ENCODE measurements at regions not wholly inside any gene's neighbourhood (a gene's known extent, or its start where the extent isn't known, plus 50 kb on each side); places are given as distances from the start of the nearest gene placed in this dataset.

GRCh38 chr5:14082523-14082922, 60.6 kb upstream of the TRIO start:
- BruUV-seq (replicated peaks) = no TSS peak
- Histone ChIP-seq H3K27me3 (ENCODE audit: low read length) (no peaks in the 10 kb centered on the region), H3K9me2 (replicated peaks; ENCODE audit: low read length) (no peaks in the 10 kb centered on the region), H3K36me3 (ENCODE audit: low read depth, low read length) (no peaks in the 10 kb centered on the region), H3K9me3 (ENCODE audit: low read length) (no peaks in the 10 kb centered on the region), H4K20me1 (ENCODE audit: low read length) (no peaks in the 10 kb centered on the region), H3K4me2 (ENCODE audit: low read length) (no peak overlapping the region), H3K9ac (ENCODE audit: low read length) (no peak overlapping the region), H3F3A (ENCODE audit: low read length, unreplicated experiment) (no peaks in the 10 kb centered on the region), H3K4me3 (ENCODE audit: low read length) (no peak overlapping the region), H2AFZ (ENCODE audit: low read length) (no peak overlapping the region), H3K27ac (ENCODE audit: low read length) (no peak overlapping the region), H3K79me2 (ENCODE audit: low read length) (no peaks in the 10 kb centered on the region), H3K4me1 (ENCODE audit: insufficient read depth, low read length) (no peaks in the 10 kb centered on the region)
- ChIA-PET POLR2A (ENCODE audit: unreplicated experiment) (no interaction called here), CTCF (no interaction called here)
- DNase-seq = no peak
- no peak for TF ChIP-seq CTCF (conservative IDR thresholded peaks at IDR 0.05; ENCODE audit: low read depth, low read length)
- no peak for TF ChIP-seq EZH2 (IDR thresholded peaks at IDR 0.05; ENCODE audit: low read length, unreplicated experiment)
- TF ChIP-seq EZH2phosphoT487 (IDR thresholded peaks at IDR 0.05; ENCODE audit: borderline replicate concordance, low read length) = no peak
- intact Hi-C loops (cut with micrococcal nuclease) = no loop called here
- no peak for ATAC-seq

DNA sequence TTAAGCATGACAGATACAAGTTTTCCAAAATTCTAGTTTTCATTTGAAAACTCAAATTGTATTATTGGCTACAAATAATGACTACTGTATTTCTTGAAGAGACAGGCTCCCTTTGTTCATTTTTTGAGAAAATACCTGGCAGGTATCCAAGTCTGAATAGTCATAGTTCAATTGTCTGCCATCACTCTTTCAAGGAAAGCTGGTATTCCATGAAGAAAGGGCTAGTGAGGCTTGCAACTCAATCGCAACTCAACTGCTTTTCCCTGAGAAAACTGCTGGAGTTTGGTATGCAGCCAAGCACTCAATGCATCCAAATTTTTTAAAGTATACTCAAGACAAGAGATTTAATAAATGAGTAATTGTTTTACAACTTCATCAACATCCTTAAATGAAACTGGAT, 61.4 kb upstream of the TRIO start:
- no peaks in the 10 kb centered on the region for H3K79me2 ChIP-seq (ENCODE audit: low read length)
- H3K4me3 ChIP-seq (ENCODE audit: low read length) = no peak overlapping the region
- H4K20me1 ChIP-seq (ENCODE audit: low read length) = no peaks in the 10 kb centered on the region
- H3K9me3 ChIP-seq (ENCODE audit: low read length) = no peaks in the 10 kb centered on the region
- H2AFZ ChIP-seq (ENCODE audit: low read length) = no peak overlapping the region
- TF ChIP-seq EZH2phosphoT487 (IDR thresholded peaks at IDR 0.05; ENCODE audit: borderline replicate concordance, low read length) = no peak
- TF ChIP-seq EZH2 (IDR thresholded peaks at IDR 0.05; ENCODE audit: low read length, unreplicated experiment) = no peak
- TF ChIP-seq CTCF (conservative IDR thresholded peaks at IDR 0.05; ENCODE audit: low read depth, low read length) = no peak
- H3K36me3 ChIP-seq (ENCODE audit: low read depth, low read length) = no peaks in the 10 kb centered on the region
- H3F3A ChIP-seq (ENCODE audit: low read length, unreplicated experiment) = no peaks in the 10 kb centered on the region
- no peak overlapping the region for H3K9ac ChIP-seq (ENCODE audit: low read length)
- ChIA-PET CTCF (no interaction called here), POLR2A (ENCODE audit: unreplicated experiment) (no interaction called here)
- DNase-seq (peak; percentile 45), ATAC-seq (no peak)
- BruUV-seq (replicated peaks) = no TSS peak
- no peaks in the 10 kb centered on the region for H3K9me2 ChIP-seq (replicated peaks; ENCODE audit: low read length)
- intact Hi-C loops (cut with micrococcal nuclease) = no loop called here
- no peaks in the 10 kb centered on the region for H3K27me3 ChIP-seq (ENCODE audit: low read length)
- no peak overlapping the region for H3K4me2 ChIP-seq (ENCODE audit: low read length)
- H3K4me1 ChIP-seq (ENCODE audit: insufficient read depth, low read length) = no peaks in the 10 kb centered on the region
- no peak overlapping the region for H3K27ac ChIP-seq (ENCODE audit: low read length)

DNA sequence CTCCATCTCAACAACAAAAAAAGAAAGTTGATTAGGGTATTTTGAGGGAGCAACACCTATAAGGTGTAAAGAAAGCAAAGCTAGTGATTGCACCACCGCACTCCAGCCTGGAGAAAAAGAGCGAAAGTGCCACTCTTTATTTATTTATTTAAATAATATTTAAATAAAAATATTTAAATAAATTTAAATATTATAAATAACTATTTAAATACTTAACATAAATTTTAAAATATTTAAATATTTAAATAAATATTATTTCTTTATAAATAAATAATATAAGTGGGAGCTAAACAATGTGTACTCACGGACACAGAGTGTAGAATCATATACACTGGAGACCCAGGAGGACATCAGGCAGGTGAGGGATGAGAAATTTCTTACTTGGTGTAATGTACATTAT, 64.4 kb upstream of the TRIO start:
- DNase-seq (no peak), ATAC-seq (no peak)
- Histone ChIP-seq H3K9ac (ENCODE audit: low read length) (no peak overlapping the region), H3K9me2 (replicated peaks; ENCODE audit: low read length) (no peaks in the 10 kb centered on the region), H3K4me3 (ENCODE audit: low read length) (no peak overlapping the region), H3K36me3 (ENCODE audit: low read depth, low read length) (no peaks in the 10 kb centered on the region), H3K27ac (ENCODE audit: low read length) (no peak overlapping the region), H4K20me1 (ENCODE audit: low read length) (no peaks in the 10 kb centered on the region), H3K79me2 (ENCODE audit: low read length) (no peaks in the 10 kb centered on the region), H3K27me3 (ENCODE audit: low read length) (no peaks in the 10 kb centered on the region), H3K9me3 (ENCODE audit: low read length) (no peaks in the 10 kb centered on the region), H3F3A (ENCODE audit: low read length, unreplicated experiment) (no peaks in the 10 kb centered on the region), H3K4me2 (ENCODE audit: low read length) (no peak overlapping the region), H2AFZ (ENCODE audit: low read length) (no peak overlapping the region), H3K4me1 (ENCODE audit: insufficient read depth, low read length) (no peaks in the 10 kb centered on the region)
- no TSS peak for BruUV-seq (replicated peaks)
- intact Hi-C loops (cut with micrococcal nuclease) = no loop called here
- TF ChIP-seq CTCF (conservative IDR thresholded peaks at IDR 0.05; ENCODE audit: low read depth, low read length) = no peak
- no peak for TF ChIP-seq EZH2phosphoT487 (IDR thresholded peaks at IDR 0.05; ENCODE audit: borderline replicate concordance, low read length)
- TF ChIP-seq EZH2 (IDR thresholded peaks at IDR 0.05; ENCODE audit: low read length, unreplicated experiment) = no peak
- CTCF ChIA-PET = no interaction called here
- POLR2A ChIA-PET (ENCODE audit: unreplicated experiment) = interaction anchor here (0.5 kb wide), 1 partner anchor 39 kb away, joined by 6 read pairs; no protein-coding TSS in a partner anchor

Measured in PC-3 (cell line).